ENCODE measurements at regions not wholly inside any gene's neighbourhood (a gene's known extent, or its start where the extent isn't known, plus 50 kb on each side); places are given as distances from the start of the nearest gene placed in this dataset.

GRCh38 chr6:169164986-169165385 lies 88.7 kb downstream of the THBS2 start:
- no peak for TF ChIP-seq POLR2A (IDR thresholded peaks at IDR 0.05)
- no peak for TF ChIP-seq CTCF (IDR thresholded peaks at IDR 0.05)
- no peak for TF ChIP-seq POLR2AphosphoS5 (IDR thresholded peaks at IDR 0.05)
- no peak for TF ChIP-seq EP300 (IDR thresholded peaks at IDR 0.05)

Data from gastroesophageal sphincter (tissue), 3 donors.